GM18511 (cell line): ENCODE measurements at regions not wholly inside any gene's neighbourhood (a gene's known extent, or its start where the extent isn't known, plus 50 kb on each side); places are given as distances from the start of the nearest gene placed in this dataset.
A peak's percentile ranks its signal among the peaks of the same experiment; 100 is the strongest.
"Not testable (repeated sequence)": the region's sequence is repeated elsewhere in the genome, so short reads cannot be mapped to it uniquely, and the experiment has no call there.

Experiments used
- ATAC-seq: cut with Tn5 transposase; IDR thresholded peaks from one replicate; pipeline ENCODE4 v1.9.1; 2021; ENCODE audit warnings: mild to moderate bottlenecking, moderate library complexity; ENCODE audit not compliant: unreplicated experiment

GRCh38 chr9:89695441-89695891 lies 90.7 kb downstream of the GADD45G start:
- ATAC-seq = no peak

GRCh38 chr9:89695979-89696378 lies 91.2 kb downstream of the GADD45G start:
- not testable (repeated sequence) for ATAC-seq

GRCh38 chr9:89696780-89697179 lies 92.0 kb downstream of the GADD45G start:
- no peak for ATAC-seq

DNA sequence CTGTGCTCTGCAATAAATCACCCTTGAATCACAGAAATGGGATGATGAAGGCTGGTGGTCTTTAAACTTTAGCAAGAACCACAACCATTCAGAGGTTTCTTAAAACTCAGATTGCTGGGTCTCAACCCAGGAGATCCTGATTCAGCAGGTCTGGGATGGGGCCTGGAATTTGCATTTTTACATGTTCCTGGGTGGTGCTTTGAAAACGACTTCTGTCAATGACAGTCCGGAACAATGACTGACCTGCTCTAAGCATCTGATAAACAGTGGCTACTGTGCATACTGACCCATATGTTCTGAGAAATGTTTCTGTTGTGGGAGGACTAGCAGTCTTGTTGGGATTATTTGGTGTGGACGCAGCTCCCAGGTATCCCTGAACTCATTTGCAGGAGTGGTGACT lies 92.7 kb downstream of the GADD45G start:
- no peak for ATAC-seq

DNA sequence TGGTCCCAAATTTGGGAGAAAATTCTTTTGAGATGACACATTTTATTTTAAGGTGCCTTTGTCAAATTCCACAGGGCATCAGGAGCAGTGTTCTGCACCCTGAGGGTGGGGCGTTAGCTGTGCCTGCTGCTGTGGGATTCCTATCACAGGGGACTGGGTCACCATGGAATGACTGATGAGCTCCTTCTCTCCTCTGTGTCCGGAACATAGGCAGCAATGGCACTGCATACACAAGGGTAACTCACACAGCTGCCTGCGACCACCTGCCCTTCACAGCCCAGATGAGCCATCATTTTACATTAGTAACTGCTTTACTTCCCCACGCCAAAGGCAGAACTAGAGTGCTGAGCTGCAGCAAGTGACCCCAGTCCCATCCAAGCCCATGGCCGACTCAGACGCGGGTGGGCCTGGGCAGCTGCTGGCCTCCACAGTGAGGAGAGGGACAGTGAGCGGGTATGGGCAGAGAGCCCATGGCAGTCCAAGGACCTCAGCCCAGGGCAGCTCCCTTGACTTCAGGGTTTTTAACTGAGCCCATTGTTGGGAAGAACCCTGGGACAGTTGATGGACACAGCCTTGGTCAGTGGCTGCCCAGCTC lies 93.7 kb downstream of the GADD45G start:
- no peak for ATAC-seq

- no peak for ATAC-seq
These were observed 94.8 kb downstream of the GADD45G start for GRCh38 chr9:89699646-89700045.

GRCh38 chr9:89701221-89701798 lies 96.5 kb downstream of the GADD45G start:
- ATAC-seq = peak; percentile 80

DNA sequence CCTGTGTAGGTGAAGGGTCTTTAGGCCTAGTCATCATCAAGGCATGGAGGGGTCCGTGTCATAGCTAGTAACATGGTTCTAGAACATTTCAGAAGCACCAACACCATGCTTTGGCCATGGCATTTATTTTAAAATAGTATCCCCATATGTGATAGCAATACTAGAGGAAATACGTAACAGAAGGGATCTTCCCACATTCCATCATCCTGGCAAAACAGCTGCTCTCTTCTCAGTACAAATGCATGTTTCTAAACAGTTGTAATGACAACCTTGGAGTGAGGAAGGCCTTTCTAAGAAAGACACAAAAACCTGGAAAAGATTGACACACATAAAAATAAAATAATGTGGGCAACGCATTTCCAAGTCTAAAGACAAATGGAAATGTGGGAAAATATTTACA lies 97.6 kb downstream of the GADD45G start:
- no peak for ATAC-seq

- ATAC-seq = no peak
These were observed 100.8 kb downstream of the GADD45G start for GRCh38 chr9:89705651-89706050.

- ATAC-seq = no peak
These were observed 101.3 kb downstream of the GADD45G start for GRCh38 chr9:89706086-89706485.

GRCh38 chr9:89706731-89707191 lies 101.9 kb downstream of the GADD45G start:
- ATAC-seq = peak; percentile 61

DNA sequence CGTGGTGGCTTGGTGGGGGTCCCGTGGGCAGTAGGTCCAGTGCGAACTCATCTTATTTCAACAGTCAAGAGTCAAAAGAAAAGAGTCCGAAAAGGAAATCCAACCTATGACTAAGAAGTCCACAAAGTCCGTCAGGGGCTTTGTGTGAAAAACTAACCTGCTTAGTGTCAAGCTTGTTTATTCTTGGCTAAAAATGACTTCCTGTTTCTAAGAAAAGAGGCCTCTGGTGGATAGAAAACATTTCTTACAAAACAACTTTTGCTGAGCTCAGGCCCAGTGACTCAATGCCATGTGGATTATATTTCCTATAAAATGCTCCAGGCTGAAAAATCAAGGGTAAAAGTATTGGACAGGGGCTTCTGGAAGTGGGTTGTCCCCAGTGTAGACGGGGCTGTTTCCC lies 105.9 kb downstream of the GADD45G start:
- no peak for ATAC-seq

GRCh38 chr9:89711866-89712265 lies 107.1 kb downstream of the GADD45G start:
- no peak for ATAC-seq

DNA sequence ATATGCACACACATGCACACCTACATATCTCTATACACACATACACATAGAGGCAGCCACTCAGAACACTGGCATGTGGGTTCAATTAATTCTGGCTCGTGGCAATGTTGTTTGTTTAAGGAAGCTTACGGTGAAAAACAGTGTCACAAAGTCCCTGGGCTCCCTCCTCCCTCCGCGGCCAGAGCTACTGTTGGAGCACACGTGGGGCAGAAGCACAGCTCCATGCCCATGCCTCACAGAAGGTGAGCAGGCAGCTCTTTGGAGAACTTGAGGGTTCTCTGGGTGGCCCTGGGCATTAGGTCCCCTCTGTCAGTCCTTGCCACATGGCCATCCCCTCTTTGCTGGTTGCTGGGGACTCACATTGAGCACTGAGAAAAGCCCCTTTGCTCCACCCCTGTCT lies 107.5 kb downstream of the GADD45G start:
- no peak for ATAC-seq

GRCh38 chr9:89714321-89714720 lies 109.5 kb downstream of the GADD45G start:
- ATAC-seq = no peak

DNA sequence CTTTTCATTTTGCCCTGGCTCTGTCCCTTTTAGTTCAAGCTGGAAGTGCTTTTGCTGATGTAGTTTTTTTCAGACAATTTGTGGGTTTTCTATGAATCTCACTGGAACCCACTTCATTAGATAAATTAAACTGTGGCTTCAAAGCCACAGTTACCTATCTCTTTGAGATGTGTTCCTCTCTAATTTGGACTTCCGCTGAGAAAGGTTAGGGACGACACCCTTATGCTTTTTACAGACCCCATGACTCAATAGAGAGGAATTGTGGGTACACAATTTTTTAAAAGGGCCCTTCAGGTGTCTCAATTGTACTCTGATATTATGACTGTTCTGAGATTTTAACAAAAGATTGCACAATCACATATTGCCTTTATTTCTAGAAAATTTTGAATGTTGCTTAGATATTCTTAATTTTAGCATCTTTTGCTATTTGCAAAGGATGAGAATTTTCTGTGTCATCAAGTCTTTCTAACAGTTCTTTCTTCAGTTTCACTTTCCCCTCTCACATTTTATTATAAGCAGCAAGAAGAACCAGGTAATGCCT lies 110.6 kb downstream of the GADD45G start:
- ATAC-seq = no peak

DNA sequence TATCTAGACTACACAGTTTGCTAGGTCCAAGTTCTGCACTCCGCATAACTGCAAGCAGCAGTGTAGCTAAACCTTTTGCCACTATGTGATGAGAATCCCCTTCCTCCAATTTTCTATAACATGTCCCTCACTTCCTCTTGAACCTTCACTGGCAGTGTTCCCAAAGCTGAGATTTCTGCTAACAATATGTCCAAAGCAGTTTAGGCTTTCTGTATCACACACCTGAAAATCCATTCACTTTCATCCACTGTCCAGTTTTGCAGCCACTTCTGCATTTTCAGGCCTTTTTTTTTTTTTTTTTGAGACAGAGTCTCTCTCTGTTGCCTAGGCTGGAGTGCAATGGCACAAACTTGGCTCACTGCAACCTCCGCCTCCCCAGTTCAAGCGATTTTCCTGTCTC lies 111.1 kb downstream of the GADD45G start:
- no peak for ATAC-seq

DNA sequence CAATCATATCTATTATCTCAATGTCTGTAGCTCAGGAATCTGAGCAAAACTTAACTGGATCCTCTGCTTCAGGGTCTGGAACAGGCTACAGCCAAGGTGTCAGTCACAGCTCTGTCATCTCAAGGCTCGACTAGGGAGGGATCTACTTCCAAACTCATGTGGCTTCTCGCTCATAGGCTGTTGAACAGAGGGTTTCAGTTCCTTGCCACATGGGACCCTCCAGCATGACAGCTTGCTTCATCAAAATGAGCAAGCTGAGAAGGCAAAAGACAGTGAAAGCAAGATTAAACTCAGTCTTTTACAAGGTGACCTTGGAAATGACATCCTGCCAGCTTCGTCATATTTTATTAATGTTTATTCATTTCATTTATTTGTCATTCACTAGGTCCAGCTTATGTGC lies 111.7 kb downstream of the GADD45G start:
- peak; percentile 74 for ATAC-seq

- ATAC-seq = no peak
These were observed 113.4 kb downstream of the GADD45G start for GRCh38 chr9:89718176-89718575.

DNA sequence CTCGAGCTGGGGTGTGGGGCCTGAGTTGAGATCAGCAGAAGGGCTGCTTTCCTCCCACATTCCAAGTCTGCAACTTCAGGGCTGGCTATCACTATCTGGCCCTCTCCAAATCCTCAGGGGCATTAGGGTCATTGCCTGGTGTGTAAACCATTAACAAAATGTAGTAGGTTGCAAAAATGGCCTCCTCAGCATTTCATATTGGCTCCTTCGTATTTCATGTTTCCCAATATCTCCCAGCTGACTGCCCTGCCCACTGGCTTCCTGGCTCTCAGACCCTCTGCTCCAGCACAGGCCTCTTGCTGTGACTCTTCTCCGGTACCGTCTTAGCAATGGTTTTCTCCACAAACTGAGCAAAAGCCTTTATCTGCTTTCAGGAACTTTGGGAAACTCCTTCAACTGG lies 113.8 kb downstream of the GADD45G start:
- ATAC-seq = no peak

- ATAC-seq = no peak
These were observed 114.4 kb downstream of the GADD45G start for GRCh38 chr9:89719202-89719601.

GRCh38 chr9:89720696-89721175 lies 115.9 kb downstream of the GADD45G start:
- ATAC-seq = no peak
